PFSK-1 (cell line): ENCODE measurements at regions not wholly inside any gene's neighbourhood (a gene's known extent, or its start where the extent isn't known, plus 50 kb on each side); places are given as distances from the start of the nearest gene placed in this dataset.

Source experiments
- FOXP2 ChIP-seq: optimal IDR thresholded peaks from 2 replicates; pipeline ENCODE3; 2011; ENCODE audit warnings: borderline replicate concordance, control low read depth, inconsistent platforms; ENCODE audit not compliant: insufficient read depth; ENCODE audit errors: extremely low read length, extremely low read depth
- POLR2AphosphoS5 ChIP-seq: IDR thresholded peaks from 2 replicates; pipeline ENCODE4 v1.6.1; 2012; ENCODE audit warnings: low read depth, mild to moderate bottlenecking, control low read depth, low read length, moderate library complexity
- REST ChIP-seq, 2 experiments: IDR thresholded peaks; 2 replicates each; pipeline versions ENCODE4 v1.6.1 to v1.8.0; 2011 to 2012; ENCODE audit warnings: low read depth in 2 of 2, low read length in 2 of 2, control low read depth in 1 of 2, inconsistent platforms in 1 of 2, mild to moderate bottlenecking in 1 of 2, moderate library complexity in 1 of 2; ENCODE audit not compliant: insufficient read depth in 1 of 2
- SIN3A ChIP-seq: IDR thresholded peaks from 2 replicates; pipeline ENCODE4 v1.6.1; 2012; ENCODE audit warnings: mild to moderate bottlenecking, low read length, moderate library complexity, borderline replicate concordance; ENCODE audit not compliant: insufficient read depth
- TAF1 ChIP-seq: IDR thresholded peaks from 2 replicates; pipeline ENCODE4 v1.6.1; 2012; ENCODE audit warnings: low read length, control low read depth, borderline replicate concordance; ENCODE audit not compliant: insufficient read depth

GRCh38 chr2:64908406-64908805 lies 80.8 kb upstream of the SLC1A4 start:
- TF ChIP-seq POLR2AphosphoS5 (no peak), FOXP2 (no peak), SIN3A (no peak), REST (IDR thresholded peaks at IDR 0.05; ENCODE audit: insufficient read depth in 1 of 2, low read depth in 2 of 2, low read length in 2 of 2) (no peak), TAF1 (no peak)

- TF ChIP-seq REST (IDR thresholded peaks at IDR 0.05; ENCODE audit: insufficient read depth in 1 of 2, low read depth in 2 of 2, low read length in 2 of 2), result no peak
Observed at GRCh38 chr2:64910523-64910922, 78.7 kb upstream of the SLC1A4 start.

GRCh38 chr2:64910972-64911433 lies 78.2 kb upstream of the SLC1A4 start:
- TF ChIP-seq FOXP2 (no peak), REST (IDR thresholded peaks at IDR 0.05; ENCODE audit: insufficient read depth in 1 of 2, low read depth in 2 of 2, low read length in 2 of 2) (no peak), POLR2AphosphoS5 (no peak), TAF1 (no peak), SIN3A (no peak)

GRCh38 chr2:64913357-64913869 lies 75.8 kb upstream of the SLC1A4 start:
- TF ChIP-seq FOXP2 (no peak), TAF1 (no peak)

GRCh38 chr2:64914247-64914646 lies 75.0 kb upstream of the SLC1A4 start:
- TF ChIP-seq SIN3A (no peak), TAF1 (no peak), FOXP2 (no peak), REST (IDR thresholded peaks at IDR 0.05; ENCODE audit: insufficient read depth in 1 of 2, low read depth in 2 of 2, low read length in 2 of 2) (no peak), POLR2AphosphoS5 (no peak)
